ENCODE measurements at regions not wholly inside any gene's neighbourhood (a gene's known extent, or its start where the extent isn't known, plus 50 kb on each side); places are given as distances from the start of the nearest gene placed in this dataset.

- no peak for TF ChIP-seq EZH2phosphoT487 (IDR thresholded peaks at IDR 0.05; ENCODE audit: low read depth)
- TF ChIP-seq, protein P1, sequence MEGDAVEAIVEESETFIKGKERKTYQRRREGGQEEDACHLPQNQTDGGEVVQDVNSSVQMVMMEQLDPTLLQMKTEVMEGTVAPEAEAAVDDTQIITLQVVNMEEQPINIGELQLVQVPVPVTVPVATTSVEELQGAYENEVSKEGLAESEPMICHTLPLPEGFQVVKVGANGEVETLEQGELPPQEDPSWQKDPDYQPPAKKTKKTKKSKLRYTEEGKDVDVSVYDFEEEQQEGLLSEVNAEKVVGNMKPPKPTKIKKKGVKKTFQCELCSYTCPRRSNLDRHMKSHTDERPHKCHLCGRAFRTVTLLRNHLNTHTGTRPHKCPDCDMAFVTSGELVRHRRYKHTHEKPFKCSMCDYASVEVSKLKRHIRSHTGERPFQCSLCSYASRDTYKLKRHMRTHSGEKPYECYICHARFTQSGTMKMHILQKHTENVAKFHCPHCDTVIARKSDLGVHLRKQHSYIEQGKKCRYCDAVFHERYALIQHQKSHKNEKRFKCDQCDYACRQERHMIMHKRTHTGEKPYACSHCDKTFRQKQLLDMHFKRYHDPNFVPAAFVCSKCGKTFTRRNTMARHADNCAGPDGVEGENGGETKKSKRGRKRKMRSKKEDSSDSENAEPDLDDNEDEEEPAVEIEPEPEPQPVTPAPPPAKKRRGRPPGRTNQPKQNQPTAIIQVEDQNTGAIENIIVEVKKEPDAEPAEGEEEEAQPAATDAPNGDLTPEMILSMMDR (IDR thresholded peaks at IDR 0.05; ENCODE audit: low read depth, low read length): no peak
- peaks cover 6% of the 10 kb centered on the region for H3K4me1 ChIP-seq (ENCODE audit: low read length)
- H3K79me2 ChIP-seq (ENCODE audit: low read length): no peaks in the 10 kb centered on the region
These were observed 251.7 kb downstream of the EFCAB11 start for GRCh38 chr14:89702876-89703200.

DNA sequence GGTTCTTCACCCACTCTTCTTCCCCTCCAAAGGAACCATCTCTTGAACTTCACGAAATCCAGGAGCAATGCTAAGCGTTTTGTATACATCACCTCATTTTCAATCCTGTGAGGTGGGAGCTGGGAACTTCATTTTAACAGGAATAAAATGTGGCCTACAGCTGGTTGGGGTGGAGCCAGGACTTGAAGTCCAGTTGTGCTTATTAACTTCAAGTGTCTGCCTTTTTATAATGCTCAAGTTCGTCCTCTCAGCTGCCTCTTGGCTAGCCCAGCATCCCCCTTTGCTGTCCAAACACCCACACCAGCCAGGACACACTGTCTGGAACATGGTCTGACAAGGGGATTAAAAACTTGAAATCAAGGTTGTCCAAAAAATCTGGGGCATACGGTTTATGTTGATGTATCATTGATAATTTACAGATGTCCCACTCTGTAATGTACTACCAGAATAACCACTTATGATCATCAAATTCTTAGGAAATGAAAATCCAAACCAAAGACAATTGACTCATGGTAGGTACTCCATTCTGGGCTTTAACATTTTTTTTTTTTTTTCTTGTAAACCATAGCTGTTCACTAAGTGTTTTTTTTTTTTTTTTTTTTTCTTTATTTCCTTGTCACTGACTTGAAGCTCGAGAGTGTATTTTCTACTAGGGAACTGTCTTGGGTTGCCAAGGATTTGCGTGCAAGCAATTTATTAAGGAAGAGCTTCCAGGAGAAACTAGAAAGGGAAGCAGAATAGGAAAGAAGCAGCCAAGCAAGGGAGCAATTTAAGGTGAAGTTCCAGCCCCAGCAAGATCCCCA is 252.3 kb downstream of the EFCAB11 start:
- Histone ChIP-seq H3K4me3 (ENCODE audit: low read length) (peak overlapping the region; percentile 76), H3K36me3 (replicated peaks; ENCODE audit: low read depth, low read length) (no peaks in the 10 kb centered on the region), H3K4me2 (ENCODE audit: low read length) (peak overlapping the region; percentile 69), H3K27ac (ENCODE audit: low read length) (no peak overlapping the region), H3K27me3 (ENCODE audit: low read depth, low read length) (no peaks in the 10 kb centered on the region), H3K9me3 (ENCODE audit: insufficient read depth, low read length) (peaks cover 6% of the 10 kb centered on the region; the same call in 1 of the 2 replicates), H2AFZ (ENCODE audit: low read depth, low read length) (peak overlapping the region; percentile 90), H3K79me2 (ENCODE audit: low read length) (no peaks in the 10 kb centered on the region), H3K9ac (ENCODE audit: low read length) (peak overlapping the region; percentile 52; the same call in 1 of the 2 replicates), H3K4me1 (ENCODE audit: low read length) (peaks cover 6% of the 10 kb centered on the region), H4K20me1 (ENCODE audit: insufficient read depth, low read length) (no peaks in the 10 kb centered on the region)
- no peak for TF ChIP-seq EZH2phosphoT487 (IDR thresholded peaks at IDR 0.05; ENCODE audit: low read depth)
- TF ChIP-seq, protein P1 (IDR thresholded peaks at IDR 0.05; ENCODE audit: low read depth, low read length): no peak

More at GRCh38 chr14:89702876-89703200, 251.7 kb downstream of the EFCAB11 start:
- no peaks in the 10 kb centered on the region for H3K27me3 ChIP-seq (ENCODE audit: low read depth, low read length)
- no peak overlapping the region for H3K4me2 ChIP-seq (ENCODE audit: low read length)
- no peak overlapping the region for H3K27ac ChIP-seq (ENCODE audit: low read length)
- no peak overlapping the region for H3K9ac ChIP-seq (ENCODE audit: low read length)
- H3K36me3 ChIP-seq (replicated peaks; ENCODE audit: low read depth, low read length): no peaks in the 10 kb centered on the region
- H3K9me3 ChIP-seq (ENCODE audit: insufficient read depth, low read length): peaks cover 6% of the 10 kb centered on the region; the same call in 1 of the 2 replicates
- no peaks in the 10 kb centered on the region for H4K20me1 ChIP-seq (ENCODE audit: insufficient read depth, low read length)
- H3K4me3 ChIP-seq (ENCODE audit: low read length): no peak overlapping the region
- no peak overlapping the region for H2AFZ ChIP-seq (ENCODE audit: low read depth, low read length)

DNA sequence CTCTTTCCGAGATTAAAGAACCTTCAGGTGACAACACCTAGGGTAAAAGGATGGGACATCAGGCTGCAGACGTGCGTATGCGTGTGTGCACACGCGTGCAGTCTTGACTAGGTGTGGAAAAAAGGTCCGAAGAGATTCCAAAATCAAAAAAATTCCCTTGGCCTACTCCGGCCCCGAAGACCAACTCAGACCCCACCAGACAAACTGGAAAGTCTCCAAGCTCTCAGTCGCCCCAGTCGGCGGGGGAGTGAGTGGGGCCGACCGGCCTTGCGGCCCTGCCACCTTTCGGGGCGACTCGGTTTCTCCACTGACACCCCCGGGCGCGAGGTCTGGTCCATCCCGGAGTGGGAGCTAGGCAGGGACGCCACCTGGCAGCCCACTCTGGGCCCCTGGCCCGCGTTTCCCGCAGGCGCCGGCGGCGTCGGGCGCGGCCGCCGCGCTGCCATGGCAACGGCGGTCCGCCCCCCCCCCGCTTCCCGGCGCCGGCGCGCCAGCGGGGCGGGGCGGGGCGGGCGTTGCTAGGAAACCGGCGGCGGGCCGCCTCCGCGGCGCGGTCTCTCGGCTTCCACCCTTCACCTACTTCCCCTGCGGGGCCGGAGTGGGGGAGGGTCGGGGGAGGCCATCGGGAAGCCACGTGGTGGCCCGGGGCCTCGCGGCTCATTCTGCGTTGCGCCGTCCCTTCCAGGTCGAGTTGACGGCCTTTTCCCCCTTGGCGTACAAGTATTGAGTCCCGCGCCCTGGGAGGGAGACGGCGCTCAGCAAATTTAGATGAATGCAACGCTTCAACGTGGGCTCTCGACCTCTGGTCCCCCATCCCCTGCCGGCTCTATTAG is 253.1 kb downstream of the EFCAB11 start:
- Histone ChIP-seq H2AFZ (ENCODE audit: low read depth, low read length) (peak overlapping the region; percentile 90), H3K4me1 (ENCODE audit: low read length) (peaks cover 6% of the 10 kb centered on the region), H3K27ac (ENCODE audit: low read length) (no peak overlapping the region), H3K4me2 (ENCODE audit: low read length) (peak overlapping the region; percentile 75), H3K9ac (ENCODE audit: low read length) (peak overlapping the region; percentile 52; the same call in 1 of the 2 replicates), H3K79me2 (ENCODE audit: low read length) (no peaks in the 10 kb centered on the region), H3K9me3 (ENCODE audit: insufficient read depth, low read length) (peaks cover 6% of the 10 kb centered on the region; the same call in 1 of the 2 replicates), H3K4me3 (ENCODE audit: low read length) (peak overlapping the region; percentile 76), H3K36me3 (replicated peaks; ENCODE audit: low read depth, low read length) (no peaks in the 10 kb centered on the region), H3K27me3 (ENCODE audit: low read depth, low read length) (no peaks in the 10 kb centered on the region), H4K20me1 (ENCODE audit: insufficient read depth, low read length) (no peaks in the 10 kb centered on the region)
- no peak for TF ChIP-seq EZH2phosphoT487 (IDR thresholded peaks at IDR 0.05; ENCODE audit: low read depth)
- TF ChIP-seq, protein P1 (IDR thresholded peaks at IDR 0.05; ENCODE audit: low read depth, low read length): no peak

GRCh38 chr14:89700801-89701200 is 253.7 kb downstream of the EFCAB11 start:
- Histone ChIP-seq H2AFZ (ENCODE audit: low read depth, low read length) (peak overlapping the region; percentile 41; the same call in 1 of the 2 replicates), H3K27ac (ENCODE audit: low read length) (no peak overlapping the region), H3K4me1 (ENCODE audit: low read length) (peaks cover 6% of the 10 kb centered on the region), H3K4me2 (ENCODE audit: low read length) (peak overlapping the region; percentile 75), H3K36me3 (replicated peaks; ENCODE audit: low read depth, low read length) (no peaks in the 10 kb centered on the region), H3K4me3 (ENCODE audit: low read length) (peak overlapping the region; percentile 76), H3K79me2 (ENCODE audit: low read length) (no peaks in the 10 kb centered on the region), H3K9ac (ENCODE audit: low read length) (peak overlapping the region; percentile 32; the same call in 1 of the 2 replicates), H4K20me1 (ENCODE audit: insufficient read depth, low read length) (no peaks in the 10 kb centered on the region), H3K27me3 (ENCODE audit: low read depth, low read length) (no peaks in the 10 kb centered on the region), H3K9me3 (ENCODE audit: insufficient read depth, low read length) (peaks cover 6% of the 10 kb centered on the region; the same call in 1 of the 2 replicates)
- TF ChIP-seq, protein P1 (IDR thresholded peaks at IDR 0.05; ENCODE audit: low read depth, low read length): no peak

Measured in OCI-LY3 (cell line).